ENCODE measurements at regions not wholly inside any gene's neighbourhood (a gene's known extent, or its start where the extent isn't known, plus 50 kb on each side); places are given as distances from the start of the nearest gene placed in this dataset.
"Not testable (repeated sequence)": the region's sequence is repeated elsewhere in the genome, so short reads cannot be mapped to it uniquely, and the experiment has no call there.

DNA sequence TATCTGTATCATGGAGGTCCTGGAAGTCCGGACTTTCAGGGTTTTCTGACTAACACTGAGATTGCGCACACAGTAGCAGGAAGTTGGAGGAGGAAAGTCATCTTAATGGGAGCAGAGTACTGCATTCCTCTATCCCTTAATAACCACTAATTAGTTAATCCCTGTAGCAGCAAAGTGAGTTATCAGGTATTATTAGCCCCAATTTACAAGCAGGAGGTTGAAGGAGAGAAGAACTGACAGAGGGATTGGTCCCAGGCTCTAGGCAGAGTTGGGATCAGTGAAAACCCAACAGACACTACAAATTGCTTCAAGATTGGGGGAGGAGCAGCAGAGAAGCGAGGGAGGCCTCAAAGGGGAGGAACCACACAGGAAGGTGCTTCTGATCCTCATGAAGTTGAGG lies 74.5 kb upstream of the XPA start:
- Mint-ChIP-seq H3K27me3 (ENCODE audit: unreplicated experiment) (peaks cover 2% of the 10 kb centered on the region), H3K27ac (ENCODE audit: unreplicated experiment) (no peak overlapping the region)

DNA sequence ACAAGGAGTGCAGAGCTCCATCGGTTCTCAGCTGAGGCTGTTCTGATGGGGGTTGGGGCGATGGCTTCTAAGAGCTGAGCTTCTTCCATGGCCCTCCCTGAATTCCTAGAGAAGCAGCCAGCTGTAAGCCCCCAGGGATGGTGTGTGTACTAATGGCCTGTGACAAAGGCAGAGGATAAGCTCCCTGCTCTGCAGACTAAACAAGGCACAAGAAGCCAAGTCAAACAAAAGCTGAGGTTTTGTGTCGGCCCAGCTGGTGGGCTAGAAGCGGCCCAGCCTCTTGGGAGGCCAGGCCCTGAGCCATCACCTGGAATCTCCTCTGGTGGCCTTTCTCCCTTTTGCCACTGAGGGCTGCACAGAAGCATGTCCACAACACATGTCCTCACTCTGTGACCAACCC lies 75.0 kb upstream of the XPA start:
- Mint-ChIP-seq H3K4me1 (ENCODE audit: low read depth, unreplicated experiment) (peaks cover 11% of the 10 kb centered on the region), H3K9me3 (ENCODE audit: unreplicated experiment) (no peaks in the 10 kb centered on the region), H3K36me3 (ENCODE audit: unreplicated experiment) (no peaks in the 10 kb centered on the region), H3K27me3 (ENCODE audit: unreplicated experiment) (peaks cover 2% of the 10 kb centered on the region), H3K27ac (ENCODE audit: unreplicated experiment) (no peak overlapping the region), H3K4me3 (ENCODE audit: unreplicated experiment) (no peak overlapping the region)
- no peak for DNase-seq
- TF ChIP-seq, protein P1, sequence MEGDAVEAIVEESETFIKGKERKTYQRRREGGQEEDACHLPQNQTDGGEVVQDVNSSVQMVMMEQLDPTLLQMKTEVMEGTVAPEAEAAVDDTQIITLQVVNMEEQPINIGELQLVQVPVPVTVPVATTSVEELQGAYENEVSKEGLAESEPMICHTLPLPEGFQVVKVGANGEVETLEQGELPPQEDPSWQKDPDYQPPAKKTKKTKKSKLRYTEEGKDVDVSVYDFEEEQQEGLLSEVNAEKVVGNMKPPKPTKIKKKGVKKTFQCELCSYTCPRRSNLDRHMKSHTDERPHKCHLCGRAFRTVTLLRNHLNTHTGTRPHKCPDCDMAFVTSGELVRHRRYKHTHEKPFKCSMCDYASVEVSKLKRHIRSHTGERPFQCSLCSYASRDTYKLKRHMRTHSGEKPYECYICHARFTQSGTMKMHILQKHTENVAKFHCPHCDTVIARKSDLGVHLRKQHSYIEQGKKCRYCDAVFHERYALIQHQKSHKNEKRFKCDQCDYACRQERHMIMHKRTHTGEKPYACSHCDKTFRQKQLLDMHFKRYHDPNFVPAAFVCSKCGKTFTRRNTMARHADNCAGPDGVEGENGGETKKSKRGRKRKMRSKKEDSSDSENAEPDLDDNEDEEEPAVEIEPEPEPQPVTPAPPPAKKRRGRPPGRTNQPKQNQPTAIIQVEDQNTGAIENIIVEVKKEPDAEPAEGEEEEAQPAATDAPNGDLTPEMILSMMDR (IDR thresholded peaks at IDR 0.05; ENCODE audit: partially characterized antibody, unreplicated experiment), result no peak

More for the DNA sequence above, 74.5 kb upstream of the XPA start:
- Mint-ChIP-seq H3K36me3 (ENCODE audit: unreplicated experiment) (no peaks in the 10 kb centered on the region), H3K9me3 (ENCODE audit: unreplicated experiment) (no peaks in the 10 kb centered on the region), H3K4me3 (ENCODE audit: unreplicated experiment) (no peak overlapping the region), H3K4me1 (ENCODE audit: low read depth, unreplicated experiment) (peaks cover 11% of the 10 kb centered on the region)
- DNase-seq, result no peak
- TF ChIP-seq, protein P1 (IDR thresholded peaks at IDR 0.05; ENCODE audit: partially characterized antibody, unreplicated experiment), result no peak

DNA sequence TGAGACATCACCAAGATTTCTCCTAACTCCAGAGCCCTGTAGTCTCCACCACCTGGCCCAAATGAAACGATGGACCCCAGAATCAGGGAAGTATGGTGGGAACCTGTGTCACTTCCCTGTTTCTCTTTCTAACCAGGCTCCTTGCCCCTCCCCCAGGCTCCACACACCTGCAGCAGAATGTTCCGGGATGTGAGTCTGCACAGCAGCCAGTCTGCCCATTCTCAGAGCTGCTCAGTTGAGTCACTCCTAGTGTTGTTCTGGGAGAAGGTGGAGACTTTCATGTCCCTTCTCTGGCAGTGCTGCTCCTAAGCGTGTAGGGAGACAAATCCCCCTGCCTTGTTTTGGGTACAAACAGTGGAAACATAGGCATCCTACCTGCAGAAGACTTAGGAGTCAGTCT lies 76.0 kb upstream of the XPA start:
- H3K27ac Mint-ChIP-seq (ENCODE audit: unreplicated experiment), result no peak overlapping the region
- no peaks in the 10 kb centered on the region for H3K36me3 Mint-ChIP-seq (ENCODE audit: unreplicated experiment)
- H3K4me3 Mint-ChIP-seq (ENCODE audit: unreplicated experiment), result no peak overlapping the region
- TF ChIP-seq, protein P1 (IDR thresholded peaks at IDR 0.05; ENCODE audit: partially characterized antibody, unreplicated experiment), result no peak
- H3K9me3 Mint-ChIP-seq (ENCODE audit: unreplicated experiment), result no peaks in the 10 kb centered on the region
- peaks cover 2% of the 10 kb centered on the region for H3K27me3 Mint-ChIP-seq (ENCODE audit: unreplicated experiment)
- peaks cover 11% of the 10 kb centered on the region for H3K4me1 Mint-ChIP-seq (ENCODE audit: low read depth, unreplicated experiment)
- DNase-seq, result no peak

GRCh38 chr9:97773723-97774122 lies 76.6 kb upstream of the XPA start:
- no peak overlapping the region for H3K27ac Mint-ChIP-seq (ENCODE audit: unreplicated experiment)
- no peak overlapping the region for H3K4me3 Mint-ChIP-seq (ENCODE audit: unreplicated experiment)
- H3K27me3 Mint-ChIP-seq (ENCODE audit: unreplicated experiment), result peaks cover 2% of the 10 kb centered on the region
- H3K9me3 Mint-ChIP-seq (ENCODE audit: unreplicated experiment), result no peaks in the 10 kb centered on the region
- TF ChIP-seq, protein P1 (IDR thresholded peaks at IDR 0.05; ENCODE audit: partially characterized antibody, unreplicated experiment), result no peak
- peaks cover 11% of the 10 kb centered on the region for H3K4me1 Mint-ChIP-seq (ENCODE audit: low read depth, unreplicated experiment)
- DNase-seq, result no peak
- peaks cover 2% of the 10 kb centered on the region for H3K36me3 Mint-ChIP-seq (ENCODE audit: unreplicated experiment)

- Mint-ChIP-seq H3K4me1 (ENCODE audit: low read depth, unreplicated experiment) (peaks cover 4% of the 10 kb centered on the region), H3K27me3 (ENCODE audit: unreplicated experiment) (peaks cover 2% of the 10 kb centered on the region), H3K4me3 (ENCODE audit: unreplicated experiment) (no peak overlapping the region), H3K27ac (ENCODE audit: unreplicated experiment) (no peak overlapping the region), H3K9me3 (ENCODE audit: unreplicated experiment) (peaks cover 2% of the 10 kb centered on the region), H3K36me3 (ENCODE audit: unreplicated experiment) (peaks cover 6% of the 10 kb centered on the region)
- TF ChIP-seq, protein P1 (IDR thresholded peaks at IDR 0.05; ENCODE audit: partially characterized antibody, unreplicated experiment), result no peak
- no peak for DNase-seq
These were observed 77.5 kb upstream of the XPA start for GRCh38 chr9:97774673-97775072.

- H3K9me3 Mint-ChIP-seq (ENCODE audit: unreplicated experiment); H3K27ac Mint-ChIP-seq (ENCODE audit: unreplicated experiment); H3K4me3 Mint-ChIP-seq (ENCODE audit: unreplicated experiment); DNase-seq; H3K27me3 Mint-ChIP-seq (ENCODE audit: unreplicated experiment); H3K4me1 Mint-ChIP-seq (ENCODE audit: low read depth, unreplicated experiment); H3K36me3 Mint-ChIP-seq (ENCODE audit: unreplicated experiment): not testable (repeated sequence)
These were observed 74.3 kb upstream of the FOXE1 start for GRCh38 chr9:97778740-97779139.
